AG04449 (cell line): ENCODE measurements at regions not wholly inside any gene's neighbourhood (a gene's known extent, or its start where the extent isn't known, plus 50 kb on each side); places are given as distances from the start of the nearest gene placed in this dataset.
"Not testable (repeated sequence)": the region's sequence is repeated elsewhere in the genome, so short reads cannot be mapped to it uniquely, and the experiment has no call there.

Experiments used
- CTCF ChIA-PET: fragments of 350-600 bp; formaldehyde crosslinking; extraction: SDS; loops from one replicate; lab custom pipeline; 2021; ENCODE audit warnings: antibody characterized with exemption; lab: Yijun Ruan, JAX
- POLR2A ChIA-PET: fragments of 400-600, 350-600 bp; formaldehyde crosslinking; extraction: SDS; loops from one replicate; lab custom pipeline; 2020; ENCODE audit warnings: antibody characterized with exemption, inconsistent platforms; lab: Yijun Ruan, JAX
- DNase-seq: peaks from one replicate; pipeline ENCODE4 v3.0.0-alpha.2; 2010; ENCODE audit warnings: low read depth, low spot score
- H3K4me3 ChIP-seq: 2 replicates; pipeline ENCODE4 v1.5.1; 2011; ENCODE audit warnings: low read depth, mild to moderate bottlenecking, control low read depth, low read length
- TF ChIP-seq, protein P1 (sequence below): IDR thresholded peaks from one replicate; pipeline ENCODE4 v1.5.1; 2011; ENCODE audit warnings: mild to moderate bottlenecking, moderate library complexity, low read length, control low read depth, inconsistent platforms; ENCODE audit not compliant: insufficient read depth; ENCODE audit errors: missing control alignments

DNA sequence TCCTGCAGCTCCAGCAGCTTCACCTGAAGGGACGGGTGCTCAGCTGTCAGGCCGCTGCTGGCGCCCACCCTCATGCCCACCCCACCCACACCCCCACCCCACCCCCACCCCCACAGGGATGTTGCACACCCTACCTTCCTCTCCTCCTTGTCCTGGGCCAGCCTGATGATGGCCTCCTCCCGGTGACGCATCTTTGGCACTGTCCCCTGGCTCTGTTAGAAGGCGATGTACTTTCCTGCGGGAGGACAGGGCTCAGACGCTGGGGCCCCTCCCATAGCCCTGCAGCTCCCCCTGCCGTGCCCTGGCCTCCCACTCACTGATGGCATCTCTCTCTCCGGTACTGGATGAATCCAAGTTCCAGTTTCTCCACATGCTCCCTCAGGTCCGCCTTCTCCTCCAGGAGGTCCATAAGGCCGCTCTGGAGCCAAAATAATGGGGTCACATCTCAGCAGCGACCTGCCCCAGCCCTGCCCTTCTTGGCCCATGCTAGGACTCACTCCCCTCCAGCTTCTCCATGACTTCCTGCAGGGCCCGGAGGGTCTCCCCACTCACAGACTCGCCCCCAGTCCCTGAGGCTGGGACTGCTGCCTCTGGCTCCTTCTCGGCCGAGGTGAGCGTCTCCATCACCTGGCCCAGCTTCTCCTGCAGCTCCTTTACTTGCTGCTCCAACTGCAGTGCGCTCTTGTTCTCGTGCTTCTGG, 55.2 kb downstream of the GOLGA8B start:
- CTCF ChIA-PET, DNase-seq, POLR2A ChIA-PET, H3K4me3 ChIP-seq: not testable (repeated sequence)

DNA sequence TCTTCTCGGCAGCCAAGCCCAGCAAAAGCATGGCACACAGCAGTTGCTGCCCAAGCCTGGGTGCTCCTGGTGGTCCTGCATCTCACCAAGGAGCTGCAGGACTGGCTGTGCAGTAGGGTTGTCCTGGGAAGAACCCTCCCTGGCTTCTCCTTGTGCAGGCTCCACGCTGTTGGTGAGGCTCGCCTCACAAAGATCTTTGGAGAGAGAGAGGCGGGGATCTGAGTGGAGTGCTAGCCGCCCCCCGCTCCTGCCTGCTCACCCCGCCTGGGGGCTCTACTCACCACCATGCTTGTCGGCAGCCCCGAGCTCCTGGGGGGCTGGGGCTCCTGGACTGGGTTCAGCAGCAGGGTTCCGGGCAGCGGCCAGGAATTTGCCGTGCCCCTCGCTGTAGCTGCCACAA, 55.8 kb downstream of the GOLGA8B start:
- POLR2A ChIA-PET, H3K4me3 ChIP-seq, CTCF ChIA-PET, DNase-seq: not testable (repeated sequence)

DNA sequence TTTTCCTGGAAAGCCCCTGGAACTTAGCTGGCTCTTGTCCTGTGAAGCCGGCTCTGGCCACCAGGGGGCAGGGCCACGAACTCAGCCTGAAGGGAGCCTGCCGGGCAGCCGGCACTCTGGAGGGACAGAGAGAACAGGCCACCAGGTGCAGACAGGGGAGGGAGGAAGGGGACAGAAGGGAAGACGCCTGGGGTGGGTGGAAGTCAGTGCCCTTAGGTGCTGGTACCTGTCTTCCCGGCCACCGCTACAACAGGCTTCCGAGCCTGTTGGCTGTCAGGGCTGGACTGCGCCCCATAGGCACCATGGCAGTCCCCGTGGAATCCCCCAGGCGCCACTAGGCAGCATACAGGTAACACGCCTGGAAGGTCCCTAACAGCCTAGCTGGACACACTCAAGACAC, 59.6 kb downstream of the GOLGA8B start:
- POLR2A ChIA-PET, CTCF ChIA-PET, DNase-seq, H3K4me3 ChIP-seq: not testable (repeated sequence)

DNA sequence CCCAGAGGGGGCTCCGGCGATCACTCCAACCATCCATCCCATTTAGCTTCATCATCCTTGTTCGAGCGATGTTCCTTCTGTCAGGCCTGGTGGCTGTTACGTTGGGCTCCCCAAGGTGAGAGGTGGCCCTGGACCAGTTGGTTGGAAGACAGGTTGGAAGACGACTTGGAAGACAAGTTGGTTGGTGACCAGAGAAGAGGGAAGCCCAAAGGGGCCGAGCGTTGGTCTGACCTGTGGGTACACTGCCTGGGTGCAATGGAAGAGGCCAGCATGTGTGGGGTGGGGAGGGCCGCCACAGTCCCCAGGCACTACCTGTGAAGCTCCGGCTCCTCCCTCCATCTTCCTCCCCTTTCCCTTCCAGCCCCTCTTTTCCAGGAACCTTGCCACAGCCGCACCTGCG, 60.9 kb downstream of the GOLGA8B start:
- POLR2A ChIA-PET, H3K4me3 ChIP-seq, DNase-seq: not testable (repeated sequence)
- CTCF ChIA-PET: interaction anchor here (1.0 kb wide), 1 partner anchor 65 kb away, joined by 3 read pairs; no protein-coding TSS in a partner anchor

DNA sequence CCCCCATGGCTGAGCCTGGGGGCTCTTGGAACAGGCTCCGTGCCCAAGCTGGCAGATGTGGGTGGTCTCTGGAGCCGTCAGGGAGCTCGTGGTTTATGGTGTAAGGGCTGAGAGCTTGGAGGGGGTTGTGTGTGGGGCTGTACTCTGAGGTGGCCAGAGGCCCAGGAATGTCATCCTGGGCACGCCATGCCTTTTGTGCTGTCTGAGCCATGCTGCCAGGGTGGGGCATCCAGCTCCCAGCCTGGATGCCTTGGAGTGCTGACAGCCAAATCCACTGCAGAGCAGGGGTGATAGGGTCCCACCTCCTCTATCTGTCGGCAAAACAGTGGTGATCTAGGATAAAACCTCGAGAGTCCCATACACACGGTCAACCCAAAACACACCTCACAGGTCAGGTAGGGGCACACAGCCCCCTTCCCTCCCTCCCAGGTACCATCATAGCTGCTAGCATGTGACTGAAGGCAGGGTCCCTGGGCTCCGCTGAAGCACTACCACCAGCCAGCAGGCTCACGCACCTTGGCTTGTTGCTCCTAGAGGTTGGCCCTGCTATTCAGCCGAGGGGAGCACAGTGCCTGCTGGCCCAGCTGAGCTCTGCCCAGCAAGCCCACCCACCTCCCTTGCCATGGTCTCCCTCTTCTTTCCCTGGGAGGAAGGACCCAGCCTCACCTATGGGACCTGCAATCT, 61.5 kb downstream of the GOLGA8B start:
- H3K4me3 ChIP-seq, POLR2A ChIA-PET, DNase-seq: not testable (repeated sequence)
- CTCF ChIA-PET: interaction anchor here (1.0 to 2.7 kb wide), 2 partner anchors 65 to 66 kb away, joined by 3 to 8 read pairs; no protein-coding TSS in a partner anchor

DNA sequence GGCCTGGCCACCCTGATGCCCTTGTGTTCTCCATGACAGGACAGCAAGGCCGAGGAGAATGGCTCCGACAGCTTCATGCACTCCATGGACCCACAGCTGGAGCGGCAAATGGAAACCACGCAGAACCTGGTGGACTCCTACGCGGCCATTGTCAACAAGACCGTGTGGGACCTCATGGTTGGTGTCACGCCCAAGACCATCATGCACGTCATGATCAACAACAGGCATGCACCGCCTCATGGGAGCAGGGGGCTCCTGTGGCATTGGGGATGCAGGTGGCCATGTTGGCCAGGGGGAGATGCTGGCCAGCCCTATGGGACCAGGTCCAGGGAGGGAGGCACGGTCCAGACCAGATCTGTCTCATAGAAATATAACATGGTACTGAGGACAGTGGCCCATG, 62.9 kb downstream of the GOLGA8B start:
- ChIA-PET POLR2A (no interaction called here), CTCF (interaction anchor here (2.7 kb wide), 1 partner anchor 67 kb away, joined by 8 read pairs; no protein-coding TSS in a partner anchor)
- no peak for DNase-seq
- no peak overlapping the region for H3K4me3 ChIP-seq
- TF ChIP-seq, protein P1, sequence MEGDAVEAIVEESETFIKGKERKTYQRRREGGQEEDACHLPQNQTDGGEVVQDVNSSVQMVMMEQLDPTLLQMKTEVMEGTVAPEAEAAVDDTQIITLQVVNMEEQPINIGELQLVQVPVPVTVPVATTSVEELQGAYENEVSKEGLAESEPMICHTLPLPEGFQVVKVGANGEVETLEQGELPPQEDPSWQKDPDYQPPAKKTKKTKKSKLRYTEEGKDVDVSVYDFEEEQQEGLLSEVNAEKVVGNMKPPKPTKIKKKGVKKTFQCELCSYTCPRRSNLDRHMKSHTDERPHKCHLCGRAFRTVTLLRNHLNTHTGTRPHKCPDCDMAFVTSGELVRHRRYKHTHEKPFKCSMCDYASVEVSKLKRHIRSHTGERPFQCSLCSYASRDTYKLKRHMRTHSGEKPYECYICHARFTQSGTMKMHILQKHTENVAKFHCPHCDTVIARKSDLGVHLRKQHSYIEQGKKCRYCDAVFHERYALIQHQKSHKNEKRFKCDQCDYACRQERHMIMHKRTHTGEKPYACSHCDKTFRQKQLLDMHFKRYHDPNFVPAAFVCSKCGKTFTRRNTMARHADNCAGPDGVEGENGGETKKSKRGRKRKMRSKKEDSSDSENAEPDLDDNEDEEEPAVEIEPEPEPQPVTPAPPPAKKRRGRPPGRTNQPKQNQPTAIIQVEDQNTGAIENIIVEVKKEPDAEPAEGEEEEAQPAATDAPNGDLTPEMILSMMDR: no peak

DNA sequence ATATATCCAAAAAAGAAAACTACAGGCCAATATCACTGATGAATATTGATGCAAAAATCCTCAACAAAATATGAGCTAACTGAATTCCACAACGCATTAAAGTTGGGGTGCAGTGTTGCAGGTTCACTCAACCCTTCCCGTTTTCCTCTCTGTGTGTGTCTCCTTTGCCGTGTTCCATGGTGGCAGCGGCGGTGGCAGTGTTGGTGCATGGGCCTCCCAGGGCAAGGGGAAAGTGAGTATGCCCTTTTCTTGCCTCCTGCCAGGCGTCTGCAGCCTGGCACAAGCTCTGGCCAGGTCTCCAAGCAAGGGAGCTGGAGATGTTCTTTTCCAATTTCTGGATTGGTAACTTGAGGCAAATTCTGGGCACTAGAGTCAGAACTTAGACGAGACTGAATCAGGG, 63.4 kb downstream of the GOLGA8B start:
- DNase-seq, H3K4me3 ChIP-seq, POLR2A ChIA-PET: not testable (repeated sequence)
- CTCF ChIA-PET: interaction anchor here (2.7 kb wide), 1 partner anchor 67 kb away, joined by 8 read pairs; no protein-coding TSS in a partner anchor

DNA sequence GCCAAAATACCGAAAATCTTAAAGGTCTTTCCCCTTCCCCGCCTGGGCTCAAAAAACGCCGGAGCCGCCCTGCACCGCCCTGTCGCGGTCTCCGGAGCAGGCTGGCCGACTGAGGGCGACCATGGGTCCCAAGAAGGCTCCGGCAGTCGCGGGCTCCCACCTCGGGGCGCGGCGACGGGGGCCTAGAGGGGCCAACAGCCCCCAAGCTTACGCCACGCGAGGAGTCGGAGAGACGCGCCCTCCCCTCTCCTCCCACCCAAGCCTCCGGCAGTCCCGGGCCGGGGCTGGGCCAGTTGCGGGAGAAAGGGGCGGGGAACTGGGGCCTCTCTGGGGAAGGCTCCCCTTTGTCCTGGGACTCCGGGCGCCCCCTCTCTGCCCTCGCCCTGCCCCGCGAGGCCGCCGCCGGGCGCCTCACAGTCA, 69.2 kb downstream of the GOLGA8B start:
- TF ChIP-seq, protein P1: no peak
- ChIA-PET POLR2A (no interaction called here), CTCF (interaction anchor here (0.7 to 3.1 kb wide), 3 partner anchors 13 to 455 kb away, joined by 3 to 15 read pairs (median 7); no protein-coding TSS in a partner anchor)
- H3K4me3 ChIP-seq: peak overlapping the region; percentile 61
- DNase-seq: no peak

DNA sequence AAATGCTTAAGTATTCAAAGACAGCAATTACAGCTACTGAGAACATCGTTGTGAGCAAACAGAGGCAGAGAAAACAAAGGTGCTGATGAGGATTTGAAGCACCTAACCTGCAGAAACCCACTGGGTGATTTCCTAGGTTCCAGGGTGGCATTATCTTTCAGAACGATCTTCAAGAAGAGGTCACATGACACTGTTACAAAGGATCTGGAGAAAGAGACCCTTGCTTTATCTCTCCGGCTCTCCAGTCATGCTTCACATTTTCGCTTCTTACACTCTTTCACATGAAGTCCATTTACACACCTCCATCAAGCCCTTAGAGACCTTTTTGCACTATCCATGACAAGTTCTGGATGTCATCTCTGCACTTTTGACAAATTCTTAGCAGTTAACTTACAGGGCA, 70.8 kb downstream of the GOLGA8B start:
- ChIA-PET POLR2A (no interaction called here), CTCF (no interaction called here)
- DNase-seq: no peak
- TF ChIP-seq, protein P1: no peak
- no peak overlapping the region for H3K4me3 ChIP-seq
